AG09319 (cell line): ENCODE measurements at regions not wholly inside any gene's neighbourhood (a gene's known extent, or its start where the extent isn't known, plus 50 kb on each side); places are given as distances from the start of the nearest gene placed in this dataset.

Experiments used
- DNase-seq: peaks from one replicate; pipeline ENCODE4 v3.0.0-alpha.2; 2010; ENCODE audit warnings: low read depth; ENCODE audit errors: extremely low read depth
- CTCF ChIP-seq: IDR thresholded peaks from 2 replicates; pipeline ENCODE4 v1.5.1; 2011; ENCODE audit warnings: low read depth, mild to moderate bottlenecking, inconsistent platforms, low read length, moderate library complexity

GRCh38 chr10:57979956-57980355 lies 287.7 kb downstream of the IPMK start:
- no peak for TF ChIP-seq CTCF

GRCh38 chr10:57979491-57979890 lies 288.2 kb downstream of the IPMK start:
- no peak for TF ChIP-seq CTCF

More at GRCh38 chr10:57979956-57980355, 287.7 kb downstream of the IPMK start:
- no peak for DNase-seq

DNA sequence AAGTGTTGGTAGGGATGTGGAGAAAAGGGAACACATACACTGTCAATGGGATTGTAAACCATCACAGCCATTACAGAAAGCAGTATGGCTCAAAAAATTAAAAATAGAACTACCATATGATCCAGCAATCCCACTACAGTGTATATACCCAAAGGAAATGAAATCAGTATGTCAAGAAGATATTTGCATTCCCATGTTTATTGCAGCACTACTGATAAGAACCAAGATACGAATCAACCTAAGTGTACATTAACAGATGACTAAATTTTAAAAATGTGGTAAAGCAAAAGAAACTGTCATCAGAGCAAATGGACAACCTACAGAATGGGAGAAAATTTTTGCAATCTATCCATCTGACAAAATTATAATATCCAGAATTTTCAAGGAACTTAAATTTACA lies 290.4 kb downstream of the IPMK start:
- no peak for DNase-seq
- TF ChIP-seq CTCF = no peak

More at GRCh38 chr10:57979491-57979890, 288.2 kb downstream of the IPMK start:
- no peak for DNase-seq

GRCh38 chr10:57973451-57973850 lies 294.2 kb downstream of the IPMK start:
- TF ChIP-seq CTCF = no peak
- no peak for DNase-seq

DNA sequence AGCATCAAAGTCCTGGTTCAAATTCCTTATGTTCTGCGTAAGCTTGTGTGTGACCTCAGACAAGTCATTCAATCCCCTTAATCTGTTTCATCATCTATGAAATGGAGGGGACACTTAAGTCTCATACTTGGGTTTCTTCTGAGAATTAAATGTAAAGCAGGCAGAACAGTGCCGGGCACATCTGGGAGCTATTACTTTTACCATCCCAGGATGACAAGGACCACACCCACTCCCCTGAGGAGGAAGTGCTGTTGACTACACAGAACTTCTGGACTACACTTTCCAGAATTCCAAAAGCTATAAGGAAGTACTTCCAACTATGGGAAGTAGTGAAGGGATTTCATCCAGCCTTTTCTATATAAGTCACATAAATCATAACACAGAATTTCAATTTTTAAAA lies 294.9 kb downstream of the IPMK start:
- no peak for DNase-seq
- no peak for TF ChIP-seq CTCF

DNA sequence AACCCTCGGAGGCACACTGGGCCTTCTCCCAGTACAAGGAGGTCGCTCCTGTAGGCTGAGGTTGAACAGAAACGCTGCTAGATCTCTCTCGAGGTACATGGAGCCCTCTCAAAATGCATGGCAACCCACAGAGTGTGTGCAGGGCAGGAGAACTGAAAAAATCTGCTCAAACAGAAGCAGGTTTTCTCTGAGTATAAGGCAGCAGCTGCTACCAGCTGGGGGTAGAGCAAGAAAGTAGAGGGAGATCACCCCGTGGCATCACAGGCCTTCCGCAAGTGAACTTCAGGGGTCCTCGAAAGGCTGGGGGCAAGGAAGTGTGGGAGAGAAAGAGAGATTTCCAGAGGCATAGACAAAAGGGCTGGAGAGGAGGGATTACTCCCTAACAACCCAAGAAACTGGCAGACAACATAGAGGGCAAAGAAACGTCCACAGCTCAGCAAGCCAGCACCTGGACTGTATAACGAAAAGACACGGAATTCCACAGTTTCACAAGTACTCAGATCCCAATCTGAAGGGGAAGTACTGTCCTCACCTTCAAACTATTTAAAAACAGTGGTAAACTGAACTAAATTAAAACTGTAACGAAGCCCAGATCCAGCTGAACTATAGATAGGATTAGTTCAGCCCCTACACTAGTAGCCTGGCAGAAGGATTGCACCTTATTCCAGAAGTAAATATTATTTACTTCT lies 299.2 kb downstream of the IPMK start:
- TF ChIP-seq CTCF = no peak
- DNase-seq = no peak

DNA sequence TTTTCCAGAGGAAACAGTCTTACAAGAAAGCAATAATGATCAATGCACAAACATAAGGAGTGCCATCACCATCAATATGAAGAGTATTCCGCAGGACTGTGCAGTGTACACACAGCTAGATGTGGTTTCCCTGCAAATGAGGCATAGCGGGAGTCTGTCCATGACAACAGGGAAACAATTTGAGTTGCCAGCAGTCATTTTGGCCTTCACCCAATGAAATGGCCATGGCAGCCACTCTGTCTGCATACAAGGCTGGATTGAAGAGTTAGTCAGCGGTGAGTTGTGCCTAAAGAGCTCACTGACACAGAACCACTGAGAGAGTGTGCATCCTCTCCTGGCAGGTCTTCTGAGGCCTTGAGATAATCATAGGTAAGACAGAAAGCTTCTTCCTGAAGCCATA lies 303.3 kb downstream of the IPMK start:
- no peak for TF ChIP-seq CTCF
- peak; percentile 47 for DNase-seq
